ENCODE measurements at regions not wholly inside any gene's neighbourhood (a gene's known extent, or its start where the extent isn't known, plus 50 kb on each side); places are given as distances from the start of the nearest gene placed in this dataset.
"Not testable (repeated sequence)": the region's sequence is repeated elsewhere in the genome, so short reads cannot be mapped to it uniquely, and the experiment has no call there.

DNA sequence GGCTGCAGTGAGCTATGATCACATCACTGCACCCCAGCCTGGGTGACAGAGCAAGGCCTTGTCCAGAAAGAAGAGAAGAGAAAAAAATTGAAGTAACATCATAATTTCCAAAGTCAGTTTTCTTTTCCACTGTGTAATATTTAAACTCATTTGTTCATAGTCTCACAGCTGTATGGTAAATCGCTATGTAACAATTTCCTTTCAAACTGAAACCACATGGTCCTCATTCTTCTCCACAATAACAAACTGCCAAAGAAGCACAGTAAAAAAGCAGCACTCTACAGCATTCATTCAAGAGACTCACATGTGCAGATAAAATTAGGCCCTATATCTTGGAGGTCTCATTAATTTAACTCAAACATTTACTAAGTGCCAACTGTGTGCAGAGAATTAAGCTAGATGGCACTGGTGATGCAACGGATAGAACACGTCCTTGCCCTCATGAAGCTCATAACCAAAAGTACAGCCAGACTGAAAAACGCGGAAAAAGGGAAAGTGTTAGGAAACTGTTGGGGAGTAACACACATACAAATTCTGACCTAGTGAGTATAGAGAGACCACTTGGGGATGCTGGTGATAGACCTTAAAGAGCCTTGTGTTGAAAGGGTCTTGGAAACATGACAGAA lies 174.0 kb upstream of the KCTD7 start:
- intact Hi-C loops (cut with DNase I) = no loop called here

DNA sequence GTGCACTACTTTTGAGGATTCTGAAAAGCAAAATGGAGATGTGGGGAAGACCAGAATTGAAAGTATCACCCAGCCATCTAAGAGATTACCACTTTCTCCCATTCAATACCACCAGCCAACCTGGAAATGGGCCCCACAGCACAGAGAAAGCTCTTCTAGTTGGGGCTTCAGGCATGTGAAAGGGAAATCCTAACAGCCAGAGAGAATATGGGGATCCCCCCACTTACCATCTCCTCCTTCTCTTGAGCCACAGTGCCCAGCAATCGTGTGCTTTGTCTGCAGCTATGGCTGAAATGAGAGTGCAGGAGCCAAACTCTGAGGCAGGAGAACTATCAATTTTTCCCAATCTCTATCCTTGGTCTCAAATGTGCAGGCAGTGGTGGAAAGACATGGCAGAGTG lies 173.2 kb upstream of the KCTD7 start:
- intact Hi-C loops (cut with DNase I); DNase-seq (ENCODE audit: low spot score): not testable (repeated sequence)

More for the DNA sequence above, 174.0 kb upstream of the KCTD7 start:
- no peak for DNase-seq (ENCODE audit: low spot score)

DNA sequence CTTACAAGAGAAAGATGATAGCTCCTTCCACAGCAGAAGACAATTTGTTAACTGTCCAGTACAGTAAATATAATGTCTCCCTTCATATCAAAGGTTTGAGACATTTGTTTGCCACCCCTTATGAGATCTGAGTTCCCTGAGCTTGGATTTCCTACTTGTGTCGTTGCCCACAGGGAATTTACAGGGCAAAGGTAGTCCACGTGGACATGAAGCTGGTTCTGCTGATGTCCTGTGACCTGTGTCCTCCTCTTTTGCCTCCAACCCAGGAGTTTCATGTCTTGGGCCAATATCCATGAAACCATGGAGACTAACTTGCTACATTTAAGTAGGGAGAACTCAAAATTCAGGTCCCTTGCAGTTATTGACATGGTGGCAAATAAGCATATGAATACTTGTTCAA lies 172.2 kb upstream of the KCTD7 start:
- DNase-seq (ENCODE audit: low spot score); intact Hi-C loops (cut with DNase I): not testable (repeated sequence)

DNA sequence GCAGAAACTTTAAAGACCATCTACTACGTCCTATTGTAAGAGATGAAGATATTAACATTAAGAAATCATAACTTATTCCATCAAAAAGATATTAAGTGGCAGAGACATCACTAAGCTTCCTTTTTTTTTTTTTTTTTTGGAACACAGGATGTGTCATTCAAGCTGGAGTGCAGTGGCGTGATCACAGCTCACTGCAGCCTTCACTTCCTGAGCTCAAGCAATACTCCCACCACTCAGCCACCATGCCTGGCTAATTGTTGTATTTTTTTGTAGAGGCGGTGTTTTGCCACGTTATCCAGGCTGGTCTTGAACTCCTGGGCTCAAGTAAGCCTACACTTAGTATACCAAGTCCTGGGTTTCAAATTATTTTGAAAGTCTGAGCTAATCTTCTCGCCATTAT lies 169.7 kb upstream of the KCTD7 start:
- intact Hi-C loops (cut with DNase I); DNase-seq (ENCODE audit: low spot score): not testable (repeated sequence)

DNA sequence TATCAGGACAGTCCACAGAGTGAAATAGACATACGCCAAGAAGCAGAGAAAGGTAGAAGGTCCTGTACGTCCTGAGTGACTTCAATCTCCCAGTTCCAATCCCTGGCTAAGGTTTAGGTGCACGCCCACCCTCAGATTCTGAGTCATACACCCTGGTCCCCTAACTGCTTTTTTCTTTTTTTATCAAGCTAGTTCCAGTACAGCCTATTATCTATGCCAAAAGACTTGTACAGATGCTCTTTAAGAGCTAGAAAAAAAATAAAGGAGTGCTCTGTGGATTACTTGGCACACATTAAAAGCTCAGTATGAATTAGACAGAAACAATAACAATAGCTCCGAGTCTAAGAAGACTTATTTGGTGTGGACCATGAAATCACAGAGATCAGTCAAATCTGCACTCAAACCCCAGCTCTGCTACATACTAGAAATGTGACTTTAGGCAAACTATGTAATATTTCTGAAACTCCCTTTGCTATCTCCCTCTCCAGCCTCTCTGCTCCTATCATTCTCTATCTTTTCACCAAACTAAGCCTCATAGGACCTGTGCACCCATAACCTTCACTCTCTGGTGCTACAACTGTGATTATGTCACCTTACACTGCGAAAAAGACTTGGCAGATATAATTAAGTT lies 168.8 kb upstream of the KCTD7 start:
- DNase-seq (ENCODE audit: low spot score); intact Hi-C loops (cut with DNase I): not testable (repeated sequence)

DNA sequence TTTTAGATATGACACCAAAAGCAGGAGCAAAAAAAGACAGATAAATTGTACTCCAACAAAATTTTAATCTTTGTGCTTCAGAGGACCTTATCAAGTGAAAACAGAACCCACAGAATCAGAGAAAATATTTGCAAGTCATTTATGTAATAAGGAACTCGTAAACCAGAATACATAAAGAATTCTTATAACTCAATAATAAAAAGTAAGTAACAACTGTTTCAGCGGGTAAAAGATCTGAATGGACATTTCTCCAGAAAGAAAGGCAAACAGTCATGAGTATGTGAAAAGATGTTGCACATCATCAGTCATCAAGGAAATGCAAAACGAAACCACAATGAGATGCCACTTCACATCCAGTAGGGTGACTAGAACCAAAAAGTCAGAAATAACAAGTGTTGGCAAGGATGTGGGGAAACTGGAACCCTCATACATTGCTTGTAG lies 167.7 kb upstream of the KCTD7 start:
- intact Hi-C loops (cut with DNase I) = no loop called here
- DNase-seq (ENCODE audit: low spot score) = no peak

DNA sequence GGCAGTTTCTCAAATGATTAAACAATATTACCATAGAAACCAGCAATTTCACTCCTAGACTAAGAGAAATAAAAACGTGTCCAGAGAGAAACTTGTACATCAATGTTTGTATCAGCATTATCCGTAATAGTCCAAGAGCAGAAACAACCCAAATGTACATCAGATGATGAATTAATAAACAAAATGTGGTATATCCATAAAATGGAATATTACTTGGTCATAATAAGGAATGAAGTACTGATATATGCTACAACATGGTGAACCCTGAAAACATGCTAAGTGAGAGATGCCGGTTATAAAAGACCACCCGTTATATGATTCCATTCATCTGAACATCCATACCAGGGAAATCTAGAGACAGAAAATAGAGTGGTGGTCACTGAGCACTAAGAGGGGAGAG lies 167.3 kb upstream of the KCTD7 start:
- intact Hi-C loops (cut with DNase I); DNase-seq (ENCODE audit: low spot score): not testable (repeated sequence)

DNA sequence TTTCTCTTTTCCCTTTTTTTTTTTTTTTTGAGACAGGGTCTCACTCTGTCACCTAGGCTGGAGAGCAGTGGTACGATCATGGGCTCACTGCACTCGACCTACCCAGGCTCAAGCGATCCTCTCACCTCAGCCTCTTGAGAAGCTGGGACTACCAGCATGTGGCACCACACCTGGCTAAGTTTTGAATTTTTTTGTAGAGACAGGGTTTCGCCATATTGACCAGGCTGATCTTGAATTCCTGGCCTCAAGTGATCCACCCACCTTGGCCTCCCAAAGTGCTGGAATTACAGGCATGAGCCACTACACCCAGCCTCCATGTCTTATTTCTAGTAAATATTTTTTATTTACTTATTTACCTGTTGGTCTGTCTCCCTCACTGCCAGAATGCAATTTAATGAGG lies 165.8 kb upstream of the KCTD7 start:
- intact Hi-C loops (cut with DNase I); DNase-seq (ENCODE audit: low spot score): not testable (repeated sequence)

DNA sequence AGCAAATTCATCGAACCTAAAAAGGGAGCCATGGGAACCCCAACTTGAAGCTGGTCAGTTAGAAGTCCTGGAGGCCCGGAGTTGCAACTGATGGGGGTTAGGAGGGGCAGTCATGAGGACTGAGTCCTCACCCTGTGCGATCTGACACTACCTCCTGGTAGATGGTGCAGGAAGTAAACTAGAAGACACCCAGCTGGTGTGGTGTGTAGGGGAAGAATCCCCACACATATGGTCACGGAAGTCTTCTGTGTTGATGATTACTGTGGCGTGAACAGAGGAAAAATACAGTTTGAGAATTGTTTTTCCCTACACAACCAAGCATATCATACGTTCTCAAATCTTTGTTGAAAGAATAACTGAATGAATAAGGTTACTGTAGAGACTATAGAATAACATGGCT lies 164.6 kb upstream of the KCTD7 start:
- no peak for DNase-seq (ENCODE audit: low spot score)
- intact Hi-C loops (cut with DNase I) = no loop called here

DNA sequence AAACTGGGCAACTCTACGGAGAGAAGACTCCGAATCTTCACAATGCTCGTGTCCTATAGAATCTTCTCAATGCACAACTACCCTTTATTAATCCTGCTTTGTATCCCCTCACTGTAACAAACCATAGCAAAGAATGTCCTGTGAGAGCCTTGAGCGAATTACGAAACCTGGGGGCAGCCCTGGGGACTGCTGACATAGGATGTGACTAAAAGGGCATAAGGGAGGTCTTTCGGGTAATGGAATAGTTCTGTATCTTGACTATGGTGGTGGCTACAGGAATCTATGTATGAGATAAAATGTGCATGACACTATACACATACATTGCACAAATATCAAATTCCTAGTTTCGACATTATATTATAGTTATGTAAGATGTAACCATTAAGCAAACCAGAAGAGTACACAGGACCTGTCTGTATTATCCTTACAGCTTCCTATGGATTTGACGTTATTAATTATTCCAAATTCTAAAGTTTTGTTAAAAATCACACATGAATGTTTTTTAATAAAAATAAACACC lies 162.5 kb upstream of the KCTD7 start:
- intact Hi-C loops (cut with DNase I) = no loop called here
- DNase-seq (ENCODE audit: low spot score) = no peak

DNA sequence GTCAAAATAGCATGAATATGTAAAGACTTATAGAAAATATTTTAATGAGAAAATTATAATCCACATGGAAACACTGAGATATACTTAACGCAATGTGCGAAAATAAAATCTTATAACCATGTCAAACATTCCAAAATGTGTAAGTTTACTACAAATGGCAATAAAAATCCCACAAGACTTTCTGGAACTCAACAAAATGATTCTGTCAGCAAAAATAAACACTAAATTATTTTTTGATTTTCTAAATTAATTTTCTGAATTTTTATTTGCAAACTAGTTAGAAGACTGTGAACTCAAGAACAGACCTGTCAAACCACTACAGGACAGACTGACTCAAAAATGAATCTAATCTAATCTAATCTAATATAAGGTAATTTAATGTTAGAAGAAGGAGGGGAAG lies 160.8 kb upstream of the KCTD7 start:
- intact Hi-C loops (cut with DNase I) = no loop called here
- DNase-seq (ENCODE audit: low spot score) = no peak

DNA sequence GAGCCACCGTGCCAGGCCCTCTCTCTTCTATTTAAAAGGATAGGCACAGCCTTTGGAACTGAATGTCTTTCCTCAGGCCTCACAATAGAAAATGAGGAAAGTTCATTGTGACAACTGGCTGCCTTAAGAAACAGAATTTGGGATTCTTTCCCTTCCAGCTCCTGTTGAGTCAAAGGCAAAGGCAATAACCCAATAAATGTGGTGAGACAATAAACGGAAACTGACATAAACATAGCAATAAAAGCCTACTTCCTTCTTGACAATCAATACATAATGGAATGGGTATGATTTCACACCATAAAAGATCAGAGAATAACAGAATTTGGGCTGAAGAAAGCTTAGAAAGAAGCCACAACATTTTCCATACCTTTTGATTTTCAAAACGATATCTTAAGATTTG lies 155.6 kb upstream of the KCTD7 start:
- intact Hi-C loops (cut with DNase I); DNase-seq (ENCODE audit: low spot score): not testable (repeated sequence)

DNA sequence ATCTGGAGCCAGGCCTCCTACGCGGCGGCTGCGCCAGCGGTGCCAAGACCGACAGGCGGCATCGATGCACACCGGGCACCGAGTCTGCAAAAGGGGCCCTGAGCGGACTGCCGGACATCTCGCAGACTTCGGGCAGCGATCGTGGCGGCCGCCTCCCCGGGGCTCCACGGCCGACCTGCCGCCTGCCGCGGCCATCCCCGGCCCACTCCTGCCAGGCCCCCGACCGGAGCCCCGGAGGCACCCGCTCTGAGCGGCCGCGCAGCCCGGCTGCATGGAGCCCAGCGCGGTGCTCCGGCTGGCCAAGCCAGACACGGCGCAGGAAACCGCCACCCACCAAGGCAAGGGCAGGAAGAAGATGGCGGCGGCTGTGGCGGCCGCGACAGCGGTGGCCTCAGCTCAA lies 154.2 kb upstream of the KCTD7 start:
- DNase-seq (ENCODE audit: low spot score) = no peak
- intact Hi-C loops (cut with DNase I) = no loop called here

DNA sequence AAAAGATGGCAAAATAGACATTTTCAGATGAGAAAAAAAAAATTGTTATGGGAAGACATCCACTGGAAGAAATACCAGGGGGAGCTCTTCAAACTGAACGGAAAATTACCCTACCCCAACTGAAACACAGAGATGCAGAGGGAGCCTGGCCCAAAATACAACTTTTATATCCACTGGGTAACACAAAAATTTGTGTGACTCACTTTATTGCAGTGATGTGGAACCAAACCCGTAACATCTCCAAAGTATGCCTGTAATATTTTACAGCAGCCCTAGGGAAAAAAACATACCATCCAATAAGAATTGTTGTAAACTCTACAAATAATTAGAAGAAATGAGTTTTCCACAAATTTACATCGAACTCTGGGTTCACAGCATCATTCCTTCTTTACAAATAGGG lies 152.6 kb upstream of the KCTD7 start:
- DNase-seq (ENCODE audit: low spot score); intact Hi-C loops (cut with DNase I): not testable (repeated sequence)

DNA sequence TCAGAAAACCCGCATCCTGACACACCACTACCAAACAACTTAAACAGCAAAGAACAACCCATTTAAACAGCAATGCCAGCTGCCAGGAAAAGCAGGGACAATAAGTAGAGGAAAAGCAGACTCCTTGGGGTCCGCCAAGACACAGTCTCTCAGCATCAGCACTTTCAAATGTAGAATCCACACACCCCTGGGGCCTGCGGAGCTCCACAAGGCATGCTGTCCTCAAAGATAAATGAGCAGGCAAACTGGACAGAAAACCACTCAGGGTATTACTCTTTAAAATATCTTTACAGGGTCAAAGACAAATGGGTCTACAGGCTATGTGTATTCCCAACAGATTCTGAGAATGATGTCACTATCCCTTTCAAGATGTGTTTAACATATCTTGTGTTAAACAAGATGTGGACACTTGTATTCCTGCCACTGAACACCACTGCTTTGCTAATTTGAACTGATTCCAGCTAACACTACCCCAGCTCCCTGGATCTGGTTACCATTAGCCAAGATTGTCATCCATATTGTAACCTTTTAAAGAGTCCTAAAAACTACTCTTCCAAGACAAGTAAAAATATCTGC lies 150.8 kb upstream of the KCTD7 start:
- DNase-seq (ENCODE audit: low spot score); intact Hi-C loops (cut with DNase I): not testable (repeated sequence)

DNA sequence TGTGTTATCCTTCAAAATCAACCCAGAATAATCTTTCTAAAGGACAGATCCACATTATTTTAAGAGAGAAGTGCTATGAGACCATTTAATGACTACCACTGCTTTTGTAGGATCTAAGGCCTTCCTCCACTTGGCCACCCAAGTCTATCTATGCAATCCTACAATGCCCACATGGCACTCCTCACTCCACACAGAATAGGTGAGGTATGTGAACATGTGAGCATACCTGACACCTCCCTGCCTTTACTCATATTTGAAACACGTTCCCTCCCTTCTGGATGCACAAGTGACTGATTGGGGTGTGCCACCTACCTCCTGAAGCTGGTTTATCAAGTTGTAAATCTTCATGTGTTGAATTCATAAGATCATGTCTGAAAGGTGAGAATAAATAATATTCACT lies 147.5 kb upstream of the KCTD7 start:
- DNase-seq (ENCODE audit: low spot score); intact Hi-C loops (cut with DNase I): not testable (repeated sequence)

DNA sequence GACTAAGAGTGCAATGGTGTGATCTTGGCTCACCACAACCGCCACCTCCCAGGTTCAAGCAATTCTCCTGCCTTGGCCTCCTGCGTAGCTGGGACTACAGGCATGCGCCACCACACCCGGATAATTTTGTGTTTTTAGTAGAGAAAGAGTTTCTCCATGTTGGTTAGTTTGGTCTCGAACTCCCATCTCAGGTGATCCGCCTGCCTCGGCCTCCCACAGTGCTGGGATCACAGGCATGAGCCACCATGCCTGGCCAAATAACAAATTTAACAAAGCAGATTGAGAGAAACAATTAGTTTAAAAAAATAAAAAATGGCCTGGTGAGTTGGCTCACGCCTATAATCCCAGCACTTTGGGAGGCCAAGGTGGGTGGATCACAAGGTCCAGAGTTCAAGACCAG lies 139.6 kb upstream of the KCTD7 start:
- DNase-seq (ENCODE audit: low spot score); intact Hi-C loops (cut with DNase I): not testable (repeated sequence)

DNA sequence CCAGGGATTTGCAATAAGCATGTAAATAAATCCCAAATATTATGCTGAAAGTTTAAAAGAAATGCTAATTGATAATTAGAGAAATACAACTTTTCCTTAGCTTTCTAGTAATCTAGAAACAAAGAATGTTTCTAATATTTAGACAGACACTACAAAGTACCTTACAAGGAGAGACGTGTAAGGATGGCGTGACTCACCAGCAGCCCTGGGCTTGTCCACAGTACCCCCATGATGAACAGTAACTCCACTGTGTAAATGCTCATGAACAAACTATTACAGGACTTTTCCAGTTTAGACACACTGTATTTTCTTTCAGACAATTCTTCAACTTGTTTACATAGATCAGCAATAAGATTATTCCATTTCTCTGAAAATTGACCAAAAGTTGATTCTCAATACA lies 138.9 kb upstream of the KCTD7 start:
- intact Hi-C loops (cut with DNase I); DNase-seq (ENCODE audit: low spot score): not testable (repeated sequence)

DNA sequence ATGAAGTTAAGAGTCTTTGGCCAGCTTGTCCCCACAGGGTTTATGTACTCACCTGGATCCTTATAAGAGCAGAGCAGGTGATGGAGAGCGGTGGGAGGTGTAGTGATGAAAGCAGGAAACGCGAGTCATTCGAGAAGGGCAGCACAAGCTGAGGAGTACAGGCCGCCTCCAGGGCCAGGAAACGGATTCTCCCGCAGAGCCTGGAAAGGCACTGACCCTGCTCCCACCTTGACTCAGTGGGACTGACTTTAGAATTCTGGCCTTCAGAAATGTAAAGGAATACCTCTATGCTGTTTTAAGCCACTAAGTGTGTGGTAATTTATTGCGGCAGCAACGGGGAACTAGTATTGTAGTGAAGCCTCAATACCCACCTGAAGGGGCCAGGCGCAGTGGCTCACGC lies 137.7 kb upstream of the KCTD7 start:
- DNase-seq (ENCODE audit: low spot score); intact Hi-C loops (cut with DNase I): not testable (repeated sequence)

DNA sequence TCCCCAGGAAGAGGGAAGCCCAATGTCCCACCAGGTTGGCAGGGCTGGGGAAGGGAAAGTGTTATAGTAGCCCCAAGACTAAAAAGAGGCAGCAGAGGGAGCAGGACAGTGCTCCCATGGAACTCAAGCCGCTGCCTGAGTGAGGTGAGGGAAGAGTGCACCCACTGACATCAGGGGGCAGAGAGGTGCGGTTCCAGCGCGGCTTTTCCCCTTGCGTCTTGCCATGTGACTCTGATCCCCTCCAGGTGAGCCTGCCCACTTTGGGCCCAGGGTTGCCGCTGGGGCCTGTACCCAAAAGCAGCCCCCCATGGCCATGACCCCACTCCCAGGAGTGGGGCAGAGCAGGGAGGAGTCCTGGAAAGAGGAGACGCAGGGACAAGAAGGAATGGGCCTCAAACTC lies 136.3 kb upstream of the KCTD7 start:
- intact Hi-C loops (cut with DNase I); DNase-seq (ENCODE audit: low spot score): not testable (repeated sequence)

Measured in cardiac septum (tissue), 1 donor.